ENCODE measurements at regions not wholly inside any gene's neighbourhood (a gene's known extent, or its start where the extent isn't known, plus 50 kb on each side); places are given as distances from the start of the nearest gene placed in this dataset.

GRCh38 chr4:57492251-57492878 is 382.2 kb upstream of the IGFBP7 start:
- in situ Hi-C loops (cut with HindIII; ENCODE audit: low sequenced_read_pairs) = no loop called here
- DNase-seq (ENCODE audit: low spot score) = no peak

- DNase-seq (ENCODE audit: low spot score) = no peak
- in situ Hi-C loops (cut with HindIII; ENCODE audit: low sequenced_read_pairs) = no loop called here
Measured at GRCh38 chr4:57491388-57491787, 381.2 kb upstream of the IGFBP7 start.

- in situ Hi-C loops (cut with HindIII; ENCODE audit: low sequenced_read_pairs) = no loop called here
- DNase-seq (ENCODE audit: low spot score) = no peak
Measured at GRCh38 chr4:57490520-57491255, 380.5 kb upstream of the IGFBP7 start.

GRCh38 chr4:57488366-57489162 is 378.4 kb upstream of the IGFBP7 start:
- no peak for DNase-seq (ENCODE audit: low spot score)
- in situ Hi-C loops (cut with HindIII; ENCODE audit: low sequenced_read_pairs) = no loop called here

GRCh38 chr4:57475424-57475823 is 365.2 kb upstream of the IGFBP7 start:
- no peak for DNase-seq (ENCODE audit: low spot score)
- in situ Hi-C loops (cut with HindIII; ENCODE audit: low sequenced_read_pairs) = no loop called here

- DNase-seq (ENCODE audit: low spot score) = no peak
- in situ Hi-C loops (cut with HindIII; ENCODE audit: low sequenced_read_pairs) = no loop called here
Measured at GRCh38 chr4:57465321-57466056, 355.3 kb upstream of the IGFBP7 start.

GRCh38 chr4:57462843-57463242 is 352.7 kb upstream of the IGFBP7 start:
- in situ Hi-C loops (cut with HindIII; ENCODE audit: low sequenced_read_pairs) = no loop called here
- no peak for DNase-seq (ENCODE audit: low spot score)

- no peak for DNase-seq (ENCODE audit: low spot score)
- in situ Hi-C loops (cut with HindIII; ENCODE audit: low sequenced_read_pairs) = no loop called here
Measured at GRCh38 chr4:57460967-57461366, 350.8 kb upstream of the IGFBP7 start.

GRCh38 chr4:57448901-57449300 is 338.7 kb upstream of the IGFBP7 start:
- no peak for DNase-seq (ENCODE audit: low spot score)
- in situ Hi-C loops (cut with HindIII; ENCODE audit: low sequenced_read_pairs) = no loop called here

- in situ Hi-C loops (cut with HindIII; ENCODE audit: low sequenced_read_pairs) = no loop called here
- DNase-seq (ENCODE audit: low spot score) = no peak
Measured at GRCh38 chr4:57448452-57448851, 338.3 kb upstream of the IGFBP7 start.

- no peak for DNase-seq (ENCODE audit: low spot score)
- in situ Hi-C loops (cut with HindIII; ENCODE audit: low sequenced_read_pairs) = no loop called here
Measured at GRCh38 chr4:57446266-57446665, 336.1 kb upstream of the IGFBP7 start.

- in situ Hi-C loops (cut with HindIII; ENCODE audit: low sequenced_read_pairs) = no loop called here
- no peak for DNase-seq (ENCODE audit: low spot score)
Measured at GRCh38 chr4:57445686-57446085, 335.5 kb upstream of the IGFBP7 start.

GRCh38 chr4:57444671-57445070 is 334.5 kb upstream of the IGFBP7 start:
- in situ Hi-C loops (cut with HindIII; ENCODE audit: low sequenced_read_pairs) = no loop called here

GRCh38 chr4:57443787-57444186 is 333.6 kb upstream of the IGFBP7 start:
- no peak for DNase-seq (ENCODE audit: low spot score)
- in situ Hi-C loops (cut with HindIII; ENCODE audit: low sequenced_read_pairs) = no loop called here

More at GRCh38 chr4:57444671-57445070, 334.5 kb upstream of the IGFBP7 start:
- no peak for DNase-seq (ENCODE audit: low spot score)

- in situ Hi-C loops (cut with HindIII; ENCODE audit: low sequenced_read_pairs) = no loop called here
- no peak for DNase-seq (ENCODE audit: low spot score)
Measured at GRCh38 chr4:57443308-57443707, 333.1 kb upstream of the IGFBP7 start.

- in situ Hi-C loops (cut with HindIII; ENCODE audit: low sequenced_read_pairs) = no loop called here
- DNase-seq (ENCODE audit: low spot score) = peak; percentile 19
Measured at GRCh38 chr4:57442831-57443291, 332.7 kb upstream of the IGFBP7 start.

- in situ Hi-C loops (cut with HindIII; ENCODE audit: low sequenced_read_pairs) = no loop called here
- no peak for DNase-seq (ENCODE audit: low spot score)
Measured at GRCh38 chr4:57442241-57442640, 332.1 kb upstream of the IGFBP7 start.

GRCh38 chr4:57437649-57438048 is 327.5 kb upstream of the IGFBP7 start:
- in situ Hi-C loops (cut with HindIII; ENCODE audit: low sequenced_read_pairs) = no loop called here
- DNase-seq (ENCODE audit: low spot score) = no peak

GRCh38 chr4:57435300-57435699 is 325.1 kb upstream of the IGFBP7 start:
- in situ Hi-C loops (cut with HindIII; ENCODE audit: low sequenced_read_pairs) = no loop called here
- no peak for DNase-seq (ENCODE audit: low spot score)

Measured in G401 (cell line).